Esophagus muscularis mucosa (tissue), 4 donors: ENCODE measurements at regions not wholly inside any gene's neighbourhood (a gene's known extent, or its start where the extent isn't known, plus 50 kb on each side); places are given as distances from the start of the nearest gene placed in this dataset.

Source experiments
- DNase-seq: peaks from one replicate; pipeline ENCODE4 v3.0.0-alpha.2; 2017; ENCODE audit errors: extremely low spot score
- H3K27ac ChIP-seq, 4 donors: fragments of 200-600 bp; sonication (generic); replicated peaks in 1 of 4; 1 replicate in 3 of 4; 2 replicates in 1 of 4; pipeline ENCODE4 v1.5.1; 2016 to 2019; ENCODE audit warnings: mild to moderate bottlenecking in 1 of 4
- H3K27me3 ChIP-seq, 4 donors: fragments of 200-600 bp; sonication (generic); one replicate each; pipeline versions ENCODE4 v1.5.1 to v1.6.0; 2016 to 2019
- H3K36me3 ChIP-seq, 4 donors: fragments of 200-600 bp; sonication (generic); one replicate each; pipeline ENCODE4 v1.5.1; 2016 to 2019
- H3K4me1 ChIP-seq, 4 donors: fragments of 200-600 bp; sonication (generic); one replicate each; pipeline ENCODE4 v1.5.1; 2016 to 2019
- H3K4me3 ChIP-seq, 4 donors: fragments of 200-600 bp; sonication (generic); 1 replicate in 2 of 4; 2 replicates in 2 of 4; pipeline ENCODE4 v1.5.1; 2016 to 2019; ENCODE audit warnings: mild to moderate bottlenecking in 4 of 4, moderate library complexity in 1 of 4
- H3K9me3 ChIP-seq, 4 donors: fragments of 200-600 bp; sonication (generic); 1 replicate in 3 of 4; 2 replicates in 1 of 4; pipeline ENCODE4 v1.5.1; 2016 to 2019
- EP300 ChIP-seq: sonication (generic); formaldehyde crosslinking; IDR thresholded peaks from one replicate; pipeline ENCODE4 v1.6.1; 2017; ENCODE audit warnings: antibody characterized with exemption
- POLR2A ChIP-seq: fragments of 450-650 bp; IDR thresholded peaks from one replicate; pipeline ENCODE4 v1.6.1; 2017; ENCODE audit warnings: antibody characterized with exemption, moderate library complexity, mild to moderate bottlenecking, low read depth
- POLR2AphosphoS5 ChIP-seq, 2 donors: sonication (generic); formaldehyde crosslinking; IDR thresholded peaks; one replicate each; pipeline ENCODE4 v1.6.1; 2017; ENCODE audit warnings: antibody characterized with exemption in 2 of 2
- WGBS: methylation state at CpG from one replicate; pipeline ENCODE4 v1.1.5; 2018; 5-methylcytosine and 5-hydroxymethylcytosine counted together
- intact Hi-C: fragments of 100-400 bp; cut with DNase I; formaldehyde crosslinking; loops from one replicate; pipeline ENCODE4 v1.15.1; 2023
- TF ChIP-seq, protein P1 (sequence below), 3 experiments: fragments of 200-600 bp in 2 of 3; fragments of 450-650 bp in 1 of 3; sonication (generic) in 2 of 3; IDR thresholded peaks; one replicate each; pipeline ENCODE4 v1.5.1; 2017 to 2019; ENCODE audit warnings: antibody characterized with exemption in 3 of 3, mild to moderate bottlenecking in 2 of 3, moderate library complexity in 1 of 3

DNA sequence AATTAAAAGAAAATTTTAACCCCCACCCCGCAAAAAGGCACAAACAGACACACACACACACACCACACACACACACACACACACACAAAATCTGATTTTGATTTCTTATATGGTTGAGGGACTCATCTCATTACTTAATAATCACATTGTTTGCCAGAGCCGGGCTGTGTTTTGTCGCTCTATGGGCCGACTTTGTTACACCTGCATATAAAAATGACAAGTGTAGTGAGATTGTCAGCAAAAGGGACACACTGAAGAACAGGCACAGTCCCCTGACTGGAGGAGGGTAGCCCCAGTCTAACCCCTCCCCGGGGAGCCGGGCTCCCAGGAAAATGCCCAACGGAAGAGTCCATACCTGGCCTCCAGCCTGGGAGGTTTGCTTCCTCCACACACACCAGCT is 221.6 kb downstream of the ENGASE start:
- WGBS, result 83% methylated on average over 7 of the region's 7 CpGs
- H3K4me3 ChIP-seq, result no peak overlapping the region
- no peaks in the 10 kb centered on the region for H3K36me3 ChIP-seq
- H3K27ac ChIP-seq, result no peak overlapping the region
- DNase-seq, result no peak
- H3K9me3 ChIP-seq, result no peaks in the 10 kb centered on the region
- TF ChIP-seq, protein P1, sequence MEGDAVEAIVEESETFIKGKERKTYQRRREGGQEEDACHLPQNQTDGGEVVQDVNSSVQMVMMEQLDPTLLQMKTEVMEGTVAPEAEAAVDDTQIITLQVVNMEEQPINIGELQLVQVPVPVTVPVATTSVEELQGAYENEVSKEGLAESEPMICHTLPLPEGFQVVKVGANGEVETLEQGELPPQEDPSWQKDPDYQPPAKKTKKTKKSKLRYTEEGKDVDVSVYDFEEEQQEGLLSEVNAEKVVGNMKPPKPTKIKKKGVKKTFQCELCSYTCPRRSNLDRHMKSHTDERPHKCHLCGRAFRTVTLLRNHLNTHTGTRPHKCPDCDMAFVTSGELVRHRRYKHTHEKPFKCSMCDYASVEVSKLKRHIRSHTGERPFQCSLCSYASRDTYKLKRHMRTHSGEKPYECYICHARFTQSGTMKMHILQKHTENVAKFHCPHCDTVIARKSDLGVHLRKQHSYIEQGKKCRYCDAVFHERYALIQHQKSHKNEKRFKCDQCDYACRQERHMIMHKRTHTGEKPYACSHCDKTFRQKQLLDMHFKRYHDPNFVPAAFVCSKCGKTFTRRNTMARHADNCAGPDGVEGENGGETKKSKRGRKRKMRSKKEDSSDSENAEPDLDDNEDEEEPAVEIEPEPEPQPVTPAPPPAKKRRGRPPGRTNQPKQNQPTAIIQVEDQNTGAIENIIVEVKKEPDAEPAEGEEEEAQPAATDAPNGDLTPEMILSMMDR (IDR thresholded peaks at IDR 0.05), result no peak
- TF ChIP-seq POLR2A, result no peak
- no peak for TF ChIP-seq EP300
- no peak for TF ChIP-seq POLR2AphosphoS5 (IDR thresholded peaks at IDR 0.05)
- H3K27me3 ChIP-seq, result peaks cover 0 to 57% (median 3%) of the 10 kb centered on the region in 4 donors
- no peaks in the 10 kb centered on the region for H3K4me1 ChIP-seq
- intact Hi-C loops, result no loop called here

DNA sequence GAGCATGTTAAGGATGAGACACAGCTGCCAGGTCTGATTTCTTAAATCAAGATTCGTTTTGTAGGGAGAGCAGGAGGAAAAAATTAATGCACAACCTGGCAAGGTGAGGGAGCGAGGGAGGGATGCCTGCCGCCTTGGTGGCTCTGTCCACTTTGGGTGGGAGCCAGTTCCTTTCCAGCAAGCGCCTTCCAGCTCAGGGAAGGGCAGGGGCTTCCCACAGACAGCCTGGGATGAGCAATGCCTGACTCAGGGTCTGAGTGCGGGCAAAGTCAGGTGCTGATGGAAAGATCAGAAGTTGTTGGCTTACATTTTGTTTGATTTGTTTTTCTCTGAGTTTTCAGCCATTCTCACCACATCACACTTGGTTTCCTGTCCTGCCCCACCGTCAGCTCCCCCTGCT is 220.7 kb downstream of the ENGASE start:
- peaks cover 0 to 65% (median 3%) of the 10 kb centered on the region in 4 donors for H3K27me3 ChIP-seq
- H3K36me3 ChIP-seq, result no peaks in the 10 kb centered on the region
- no peak for TF ChIP-seq POLR2A
- DNase-seq, result no peak
- intact Hi-C loops, result no loop called here
- 71% methylated on average over 5 of the region's 6 CpGs for WGBS
- H3K4me3 ChIP-seq, result no peak overlapping the region
- H3K4me1 ChIP-seq, result no peaks in the 10 kb centered on the region
- no peak overlapping the region for H3K27ac ChIP-seq
- H3K9me3 ChIP-seq, result no peaks in the 10 kb centered on the region

DNA sequence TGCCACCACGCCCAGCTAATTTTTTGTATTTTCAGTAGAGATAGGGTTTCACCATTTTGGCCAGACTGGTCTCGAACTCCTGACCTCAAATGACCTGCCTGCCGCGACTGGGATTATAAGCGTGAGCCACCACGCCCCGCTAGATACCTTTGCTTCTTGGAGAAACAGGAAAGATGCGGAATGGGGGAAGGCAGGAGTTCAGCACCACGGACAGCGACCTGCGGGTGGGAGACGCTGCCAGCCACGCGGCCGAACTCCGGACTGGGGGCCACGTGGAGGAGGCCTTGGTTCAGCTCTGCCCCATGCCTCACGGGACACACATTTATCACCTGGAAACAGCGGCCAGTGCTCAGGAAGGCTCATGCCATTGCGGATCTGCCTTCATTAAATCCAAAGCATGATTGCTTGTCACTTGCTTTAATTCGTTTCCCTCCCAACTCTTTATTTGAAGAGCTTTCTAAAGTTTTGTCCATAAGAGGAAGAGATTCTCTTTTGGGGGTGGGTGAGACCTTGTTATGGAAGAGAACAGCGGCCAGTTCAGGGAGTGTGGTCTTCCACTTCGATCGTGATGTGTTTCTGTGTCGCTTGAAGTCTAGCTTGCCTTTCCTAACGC is 219.9 kb downstream of the ENGASE start:
- WGBS, result 23% methylated on average over 25 of the region's 26 CpGs
- Histone ChIP-seq H3K27me3 (peaks cover 0 to 65% (median 3%) of the 10 kb centered on the region in 4 donors), H3K4me3 (no peak overlapping the region), H3K27ac (no peak overlapping the region), H3K4me1 (no peaks in the 10 kb centered on the region), H3K36me3 (no peaks in the 10 kb centered on the region), H3K9me3 (no peaks in the 10 kb centered on the region)
- TF ChIP-seq POLR2A (no peak), EP300 (no peak), POLR2AphosphoS5 (IDR thresholded peaks at IDR 0.05) (no peak)
- TF ChIP-seq, protein P1 (IDR thresholded peaks at IDR 0.05), result no peak
- intact Hi-C loops, result no loop called here
- DNase-seq, result no peak

DNA sequence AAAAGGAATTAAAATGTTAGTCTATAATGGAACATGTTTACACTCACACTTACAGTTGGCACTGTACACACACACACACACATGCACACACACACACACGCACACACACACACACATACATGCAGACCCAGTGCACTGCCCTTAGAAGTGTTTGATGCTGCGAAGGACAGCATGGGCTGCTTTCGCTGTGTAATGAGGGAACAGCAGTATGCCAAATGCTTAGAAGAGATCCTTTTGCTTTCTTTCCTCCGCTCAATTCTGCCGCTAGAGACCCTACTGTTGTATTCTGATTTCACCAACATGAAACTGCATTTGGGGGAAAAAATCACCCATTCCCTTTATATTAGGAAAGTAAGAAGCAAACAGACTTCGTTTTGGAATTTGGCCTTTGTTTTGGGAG is 217.9 kb downstream of the ENGASE start:
- TF ChIP-seq EP300 (no peak), POLR2AphosphoS5 (IDR thresholded peaks at IDR 0.05) (no peak), POLR2A (no peak)
- TF ChIP-seq, protein P1 (IDR thresholded peaks at IDR 0.05), result no peak
- Histone ChIP-seq H3K27ac (no peak overlapping the region), H3K9me3 (no peaks in the 10 kb centered on the region), H3K4me1 (no peaks in the 10 kb centered on the region), H3K27me3 (peaks cover 0 to 57% (median 0%) of the 10 kb centered on the region in 4 donors), H3K4me3 (no peak overlapping the region), H3K36me3 (no peaks in the 10 kb centered on the region)
- intact Hi-C loops, result no loop called here
- WGBS, result 82% methylated on average over 6 of the region's 6 CpGs
- no peak for DNase-seq

DNA sequence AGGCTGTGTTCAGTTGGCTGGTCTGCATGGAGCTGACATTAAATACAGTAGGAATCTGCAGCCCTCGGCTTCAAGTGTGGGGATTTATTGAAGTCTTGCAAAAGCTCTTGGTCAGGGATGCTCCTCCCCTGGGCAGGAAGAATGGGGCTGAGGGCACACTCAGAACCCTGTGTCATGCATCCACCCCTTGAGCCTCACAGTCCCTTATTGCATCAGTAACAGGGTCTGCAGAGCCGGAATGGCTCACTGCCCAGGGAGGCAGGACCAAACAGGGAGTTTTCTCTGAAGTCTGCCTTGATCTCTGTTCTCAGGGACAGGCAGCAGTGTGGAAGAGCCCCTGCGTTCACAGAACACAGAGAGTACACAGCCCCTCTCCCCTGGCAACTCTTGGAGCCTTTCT is 216.8 kb downstream of the ENGASE start:
- TF ChIP-seq EP300, result no peak
- no peak for TF ChIP-seq POLR2A
- TF ChIP-seq, protein P1 (IDR thresholded peaks at IDR 0.05), result no peak
- no peak for TF ChIP-seq POLR2AphosphoS5 (IDR thresholded peaks at IDR 0.05)
- no peak overlapping the region for H3K4me3 ChIP-seq
- no peaks in the 10 kb centered on the region for H3K9me3 ChIP-seq
- no peak overlapping the region for H3K27ac ChIP-seq
- H3K36me3 ChIP-seq, result no peaks in the 10 kb centered on the region
- H3K4me1 ChIP-seq, result no peaks in the 10 kb centered on the region
- 61% methylated on average over 3 of the region's 3 CpGs for WGBS
- H3K27me3 ChIP-seq, result peaks cover 0 to 57% (median 0%) of the 10 kb centered on the region in 4 donors
- no peak for DNase-seq
- intact Hi-C loops, result no loop called here
